ENCODE measurements at regions not wholly inside any gene's neighbourhood (a gene's known extent, or its start where the extent isn't known, plus 50 kb on each side); places are given as distances from the start of the nearest gene placed in this dataset.
A peak's percentile ranks its signal among the peaks of the same experiment; 100 is the strongest.

DNA sequence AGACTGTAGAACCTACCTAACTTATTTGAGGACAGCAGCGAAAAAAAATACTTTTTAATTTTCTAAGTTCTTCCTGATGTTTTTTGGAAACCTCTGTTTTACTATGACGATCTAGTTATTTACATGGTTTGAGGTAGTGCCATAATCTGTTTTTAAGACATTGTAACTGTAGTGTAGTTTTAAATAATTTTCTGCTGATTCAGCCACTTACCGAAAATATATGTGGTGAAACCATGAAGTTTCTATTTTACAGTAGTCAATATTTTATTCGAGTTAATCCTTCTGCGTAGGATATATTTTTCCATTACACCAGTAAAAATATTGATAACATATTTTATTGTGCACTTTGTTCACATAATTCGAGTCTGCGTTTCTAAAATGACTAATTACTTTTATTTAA lies 121.7 kb upstream of the RRP15 start:
- DNase-seq, result no peak

DNA sequence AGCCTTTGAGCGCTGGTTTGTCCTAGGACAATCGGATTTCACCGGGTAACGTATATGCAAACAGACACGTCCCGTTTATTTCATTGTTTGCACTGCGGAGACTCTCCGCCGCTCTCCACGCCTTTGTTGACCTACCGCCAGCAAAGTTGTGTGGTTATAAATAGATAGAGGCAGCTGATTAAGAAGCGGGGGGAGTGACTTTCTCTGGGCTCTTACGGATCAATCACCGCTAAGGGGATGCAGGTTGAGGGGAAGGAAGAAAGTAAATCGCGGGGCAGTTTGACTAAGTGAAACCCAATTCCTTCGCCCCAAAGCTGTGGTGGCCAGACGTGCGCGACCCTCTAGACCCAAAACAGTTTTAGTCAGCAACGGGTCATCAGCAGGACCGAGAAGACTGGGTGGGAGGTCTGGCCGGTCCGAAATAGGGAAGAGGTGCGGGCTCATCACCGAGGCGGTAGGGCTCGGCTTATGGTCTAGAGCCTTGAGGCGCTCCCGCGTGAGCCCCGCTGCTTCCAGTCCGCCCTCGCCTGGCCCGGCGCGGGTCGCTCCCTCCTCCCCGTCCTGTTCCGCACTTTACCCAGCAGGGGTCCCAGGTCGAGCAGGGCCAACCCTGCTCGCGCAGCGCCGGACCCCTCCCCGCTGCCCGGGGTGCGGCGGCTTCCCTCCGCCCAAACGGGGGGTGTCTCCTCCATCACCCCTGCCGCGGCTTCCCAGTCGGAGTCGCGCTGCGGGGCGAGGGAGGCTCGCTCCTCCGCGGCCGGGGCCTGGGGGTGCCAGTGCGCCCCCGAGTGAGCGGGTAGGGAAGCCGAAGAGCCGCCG lies 120.8 kb upstream of the RRP15 start:
- no peak for DNase-seq

DNA sequence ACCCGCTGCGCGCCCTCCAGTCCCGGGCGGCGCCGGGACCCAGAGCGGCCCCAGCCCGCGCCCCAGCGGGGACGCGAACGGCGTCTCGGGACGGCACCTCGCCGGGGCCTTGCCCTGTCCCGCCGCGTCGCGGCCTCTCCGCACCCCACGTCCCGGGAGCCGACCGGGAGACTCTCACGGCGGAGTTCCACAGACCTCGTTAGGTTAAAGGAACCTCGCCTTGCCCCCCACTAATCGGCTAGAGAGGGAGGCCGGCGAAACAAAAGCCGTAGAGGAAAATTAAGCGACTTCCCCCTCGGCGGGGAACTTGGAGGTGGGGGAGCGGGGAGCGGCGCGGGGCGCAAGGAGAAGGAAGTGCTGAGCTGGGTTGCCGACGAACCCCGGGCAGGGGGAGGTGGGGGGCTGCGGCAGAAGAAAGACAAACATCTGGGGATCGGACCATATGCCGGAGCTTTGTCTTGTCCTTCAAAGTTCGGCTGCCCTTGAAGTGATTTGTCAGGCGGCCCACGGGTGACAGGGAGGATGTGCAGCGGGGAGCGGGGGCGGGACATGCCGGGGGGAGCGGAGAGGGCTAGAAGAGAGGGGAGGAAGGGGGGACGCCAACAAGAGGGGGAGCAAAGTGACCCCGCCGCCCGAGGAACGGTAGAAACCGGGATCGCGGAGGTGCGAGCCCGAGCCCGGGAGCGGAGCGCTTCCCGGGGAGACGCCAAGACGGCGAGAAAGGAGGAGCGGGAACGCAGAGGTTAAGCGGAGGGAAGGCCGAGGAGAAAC lies 120.0 kb upstream of the RRP15 start:
- DNase-seq, result no peak

GRCh38 chr1:218165701-218166114 lies 119.4 kb upstream of the RRP15 start:
- peak; percentile 5 for DNase-seq

DNA sequence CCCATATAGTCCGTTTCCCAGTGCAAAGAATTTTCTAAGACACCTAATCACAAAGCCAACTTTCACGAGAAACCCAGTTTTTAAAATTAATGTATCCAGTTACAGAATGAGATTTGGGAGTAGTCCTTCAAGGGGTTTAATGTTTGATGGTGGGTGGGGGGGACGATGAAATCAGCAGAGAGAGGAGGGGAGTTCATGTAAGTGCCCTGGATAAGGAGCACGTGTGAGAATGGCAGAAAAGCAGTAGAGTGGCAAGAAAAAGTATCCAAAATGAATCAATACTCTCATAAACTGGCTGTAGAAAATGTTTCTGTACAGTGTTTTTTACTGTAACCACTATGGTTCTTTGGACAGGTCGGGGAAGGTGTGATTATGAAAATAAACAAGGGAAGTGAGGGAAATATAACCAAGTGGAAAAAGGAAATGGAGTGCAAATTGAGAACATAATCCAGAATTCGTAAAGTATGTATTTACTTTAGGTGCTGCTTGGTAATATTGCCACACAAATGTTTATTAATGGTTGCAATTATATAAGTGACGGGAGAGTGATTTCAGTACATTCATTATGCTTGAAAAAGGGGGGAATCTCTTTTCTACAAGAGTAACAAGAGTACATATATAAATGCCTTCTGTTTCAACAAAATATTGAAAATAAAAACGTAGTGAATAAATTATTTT lies 118.7 kb upstream of the RRP15 start:
- no peak for DNase-seq

- DNase-seq, result no peak
Observed at GRCh38 chr1:218171302-218171893, 113.7 kb upstream of the RRP15 start.

DNA sequence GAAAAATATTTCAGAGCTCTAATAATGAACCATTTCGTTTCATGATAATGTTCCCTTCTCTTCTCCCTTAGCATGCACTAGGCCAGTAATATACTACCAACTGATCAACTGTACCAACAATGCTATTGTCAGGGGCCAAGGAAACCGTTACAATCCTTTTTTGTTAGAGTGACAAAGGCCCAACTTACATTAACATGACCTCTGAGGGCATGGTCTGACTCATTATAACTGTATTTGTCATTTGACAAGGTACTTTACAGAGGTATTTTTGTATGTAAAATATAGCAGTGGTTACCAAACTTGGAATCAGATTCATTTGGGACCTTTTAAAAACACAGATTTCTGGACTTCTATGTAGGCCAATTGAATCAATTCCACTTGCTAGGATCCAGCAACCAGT lies 102.6 kb upstream of the RRP15 start:
- DNase-seq, result no peak

DNA sequence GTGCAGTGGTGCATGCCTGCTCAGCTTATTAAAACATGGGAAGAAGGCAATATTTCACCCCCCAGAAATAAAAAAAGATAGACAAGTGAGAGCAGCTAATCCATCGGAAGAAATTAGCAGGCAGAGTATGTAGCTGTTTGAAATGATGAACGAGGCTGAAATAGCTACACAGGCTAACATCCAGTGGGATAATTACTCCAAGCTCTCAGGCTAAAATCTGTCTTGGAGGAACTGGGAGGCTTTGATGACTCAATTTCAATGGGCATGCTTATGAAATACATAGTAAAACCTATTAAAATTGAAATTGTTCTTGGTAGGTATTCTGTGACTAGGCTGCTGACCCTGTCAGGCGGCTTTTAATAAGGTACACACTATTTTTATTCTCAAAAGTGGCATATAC lies 84.1 kb upstream of the RRP15 start:
- no peak for DNase-seq

DNA sequence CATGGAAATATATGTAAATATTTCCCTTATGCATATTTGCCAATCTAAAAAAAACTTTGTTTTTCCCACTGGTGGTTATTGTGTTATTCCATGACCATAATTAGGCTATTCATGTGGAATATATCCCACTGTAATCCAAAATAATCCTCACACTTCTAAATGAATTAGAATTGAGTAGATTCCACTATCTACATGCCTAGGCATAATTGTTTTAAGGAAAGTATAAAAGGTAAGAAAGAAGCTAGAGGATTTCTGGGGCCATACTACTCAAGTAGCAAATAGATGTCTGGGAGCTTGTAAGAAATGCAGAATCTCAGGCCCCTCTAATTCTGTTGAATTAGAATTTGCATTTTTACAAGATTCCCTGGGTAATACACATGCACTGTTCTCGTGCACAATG lies 83.5 kb upstream of the RRP15 start:
- DNase-seq, result no peak

DNA sequence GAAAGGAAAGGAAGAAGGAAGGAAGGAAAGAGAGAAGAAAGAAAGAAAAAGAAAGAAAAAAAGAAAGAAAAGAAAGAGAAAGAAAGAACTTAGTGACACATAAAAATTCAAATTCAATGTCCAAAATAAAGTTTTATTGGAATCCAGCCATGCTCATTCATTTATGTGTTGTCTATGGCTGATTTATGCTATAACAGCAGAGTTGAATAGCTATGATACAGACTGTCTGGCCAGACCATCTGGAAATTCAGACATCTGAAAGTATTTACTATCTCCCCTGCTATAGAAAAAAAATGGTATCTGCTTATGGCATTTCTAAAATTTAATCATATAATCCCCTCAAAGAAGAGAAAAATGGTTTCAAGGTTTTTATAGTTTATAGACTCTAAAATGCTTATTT lies 79.4 kb upstream of the RRP15 start:
- no peak for DNase-seq

GRCh38 chr1:218207194-218207593 lies 77.9 kb upstream of the RRP15 start:
- no peak for DNase-seq

GRCh38 chr1:218209351-218209861 lies 75.7 kb upstream of the RRP15 start:
- DNase-seq, result no peak

GRCh38 chr1:218211241-218211640 lies 73.9 kb upstream of the RRP15 start:
- no peak for DNase-seq

- no peak for DNase-seq
Observed at GRCh38 chr1:218217040-218217439, 68.1 kb upstream of the RRP15 start.

GRCh38 chr1:218219460-218219859 lies 65.6 kb upstream of the RRP15 start:
- no peak for DNase-seq

GRCh38 chr1:218224101-218224500 lies 61.0 kb upstream of the RRP15 start:
- DNase-seq, result no peak

- no peak for DNase-seq
Observed at GRCh38 chr1:218226005-218226404, 59.1 kb upstream of the RRP15 start.
